ENCODE measurements at regions not wholly inside any gene's neighbourhood (a gene's known extent, or its start where the extent isn't known, plus 50 kb on each side); places are given as distances from the start of the nearest gene placed in this dataset.

DNA sequence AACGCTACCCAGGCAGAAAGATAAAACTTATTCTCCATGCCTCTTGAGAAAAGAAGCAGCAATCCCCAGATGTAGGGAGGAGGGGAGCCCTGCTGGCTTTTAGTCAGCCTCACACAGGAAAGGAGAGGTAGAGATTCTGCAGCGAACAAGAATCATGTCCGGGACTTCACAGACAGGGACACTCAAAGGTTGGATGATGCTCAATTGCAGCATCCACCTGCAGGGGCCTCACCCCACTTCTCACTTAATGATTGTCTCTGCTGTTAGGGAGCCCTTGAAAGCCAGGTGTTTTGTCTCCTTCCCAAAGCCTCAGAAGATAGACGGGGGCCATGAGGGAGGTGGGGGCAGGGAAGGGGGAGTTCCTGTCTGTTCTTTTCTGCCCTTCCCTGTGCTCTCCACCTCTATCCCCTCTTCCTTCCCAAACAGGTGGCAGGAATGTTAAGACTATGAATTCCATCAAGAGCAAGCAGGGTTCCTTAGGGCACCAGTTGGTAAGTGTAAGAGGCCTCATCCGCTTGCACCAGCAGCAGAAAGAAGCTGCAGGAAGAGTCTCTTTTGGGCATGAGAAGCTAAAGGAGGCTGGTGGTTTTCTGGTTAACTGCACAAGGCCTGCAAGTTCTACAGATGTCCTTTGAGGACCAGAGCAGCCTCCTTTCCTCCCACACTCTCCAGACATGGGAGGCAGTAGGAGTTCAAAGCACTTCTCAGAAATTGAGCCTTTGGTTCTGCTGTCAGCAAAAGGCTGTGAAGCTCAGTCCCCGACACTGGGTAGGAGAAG is 154.7 kb upstream of the TNP1 start:
- POLR2A ChIA-PET = no interaction called here
- Histone ChIP-seq H3K27me3 (ENCODE audit: control insufficient read depth in 1 of 2, insufficient read depth in 2 of 2, low read length in 2 of 2) (peaks cover 0 to 11% of the 10 kb centered on the region in 2 experiments; a peak in 2 of 5 replicates), H3K4me3 (replicated peaks in 1 of 3; ENCODE audit: insufficient read depth in 1 of 3, low read depth in 2 of 3, low read length in 3 of 3) (no peak overlapping the region), H3K79me2 (ENCODE audit: insufficient read depth, low read length) (no peaks in the 10 kb centered on the region), H3K4me1 (ENCODE audit: insufficient read depth, low read length) (peaks cover 9% of the 10 kb centered on the region; the same call in 1 of the 2 replicates), H3K9me3 (ENCODE audit: low read length) (no peaks in the 10 kb centered on the region), H2AFZ (ENCODE audit: low read length) (no peak overlapping the region), H3K9ac (ENCODE audit: insufficient read depth, low read depth, low read length) (no peak overlapping the region), H3K36me3 (replicated peaks in 1 of 2; ENCODE audit: control insufficient read depth in 1 of 2, insufficient read depth in 2 of 2, low read length in 2 of 2) (no peaks in the 10 kb centered on the region), H3K27ac (ENCODE audit: extremely low read length, insufficient read depth, low read length) (no peak overlapping the region), H3K4me2 (ENCODE audit: low read depth, low read length) (no peak overlapping the region), H4K20me1 (ENCODE audit: insufficient read depth, low read length) (no peaks in the 10 kb centered on the region)
- in situ Hi-C loops (cut with HindIII; ENCODE audit: extremely low pct_ligation_motif_present, low pct_unique_long_range_greater_than_20kb) (no loop called here), intact Hi-C loops (cut with micrococcal nuclease; ENCODE audit: unreplicated experiment) (no loop called here)
- 46% methylated on average over 6 of the region's 6 CpGs for WGBS (ENCODE audit: low lambda C conversion rate)
- ATAC-seq = no peak
- no peak for FAIRE-seq
- CTCF ChIA-PET (ENCODE audit: low intra/inter-chr PET ratio, low total read pairs) = no interaction called here
- no peak for DNase-seq (ENCODE audit: low spot score)
- BruUV-seq (replicated peaks) = no TSS peak
- TF ChIP-seq SUZ12 (IDR thresholded peaks at IDR 0.05; ENCODE audit: low read depth, low read length) (no peak), REPIN1 (CRISPR knock-in tag; IDR thresholded peaks at IDR 0.05; ENCODE audit: borderline replicate concordance, low read depth) (no peak), BORCS8-MEF2B (CRISPR knock-in tag; IDR thresholded peaks at IDR 0.05) (no peak), SMARCE1 (IDR thresholded peaks at IDR 0.05; ENCODE audit: borderline replicate concordance) (no peak), ZC3H13 (CRISPR knock-in tag; IDR thresholded peaks at IDR 0.05) (no peak), PITX1 (CRISPR knock-in tag; IDR thresholded peaks at IDR 0.05) (no peak)
- TF ChIP-seq, protein P1, sequence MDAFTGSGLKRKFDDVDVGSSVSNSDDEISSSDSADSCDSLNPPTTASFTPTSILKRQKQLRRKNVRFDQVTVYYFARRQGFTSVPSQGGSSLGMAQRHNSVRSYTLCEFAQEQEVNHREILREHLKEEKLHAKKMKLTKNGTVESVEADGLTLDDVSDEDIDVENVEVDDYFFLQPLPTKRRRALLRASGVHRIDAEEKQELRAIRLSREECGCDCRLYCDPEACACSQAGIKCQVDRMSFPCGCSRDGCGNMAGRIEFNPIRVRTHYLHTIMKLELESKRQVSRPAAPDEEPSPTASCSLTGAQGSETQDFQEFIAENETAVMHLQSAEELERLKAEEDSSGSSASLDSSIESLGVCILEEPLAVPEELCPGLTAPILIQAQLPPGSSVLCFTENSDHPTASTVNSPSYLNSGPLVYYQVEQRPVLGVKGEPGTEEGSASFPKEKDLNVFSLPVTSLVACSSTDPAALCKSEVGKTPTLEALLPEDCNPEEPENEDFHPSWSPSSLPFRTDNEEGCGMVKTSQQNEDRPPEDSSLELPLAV (CRISPR knock-in tag; conservative IDR thresholded peaks at IDR 0.05; ENCODE audit: low read depth) = no peak
- TF ChIP-seq, protein P2, sequence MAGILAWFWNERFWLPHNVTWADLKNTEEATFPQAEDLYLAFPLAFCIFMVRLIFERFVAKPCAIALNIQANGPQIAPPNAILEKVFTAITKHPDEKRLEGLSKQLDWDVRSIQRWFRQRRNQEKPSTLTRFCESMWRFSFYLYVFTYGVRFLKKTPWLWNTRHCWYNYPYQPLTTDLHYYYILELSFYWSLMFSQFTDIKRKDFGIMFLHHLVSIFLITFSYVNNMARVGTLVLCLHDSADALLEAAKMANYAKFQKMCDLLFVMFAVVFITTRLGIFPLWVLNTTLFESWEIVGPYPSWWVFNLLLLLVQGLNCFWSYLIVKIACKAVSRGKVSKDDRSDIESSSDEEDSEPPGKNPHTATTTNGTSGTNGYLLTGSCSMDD (CRISPR knock-in tag; IDR thresholded peaks at IDR 0.05) = no peak
- TF ChIP-seq, protein P3, sequence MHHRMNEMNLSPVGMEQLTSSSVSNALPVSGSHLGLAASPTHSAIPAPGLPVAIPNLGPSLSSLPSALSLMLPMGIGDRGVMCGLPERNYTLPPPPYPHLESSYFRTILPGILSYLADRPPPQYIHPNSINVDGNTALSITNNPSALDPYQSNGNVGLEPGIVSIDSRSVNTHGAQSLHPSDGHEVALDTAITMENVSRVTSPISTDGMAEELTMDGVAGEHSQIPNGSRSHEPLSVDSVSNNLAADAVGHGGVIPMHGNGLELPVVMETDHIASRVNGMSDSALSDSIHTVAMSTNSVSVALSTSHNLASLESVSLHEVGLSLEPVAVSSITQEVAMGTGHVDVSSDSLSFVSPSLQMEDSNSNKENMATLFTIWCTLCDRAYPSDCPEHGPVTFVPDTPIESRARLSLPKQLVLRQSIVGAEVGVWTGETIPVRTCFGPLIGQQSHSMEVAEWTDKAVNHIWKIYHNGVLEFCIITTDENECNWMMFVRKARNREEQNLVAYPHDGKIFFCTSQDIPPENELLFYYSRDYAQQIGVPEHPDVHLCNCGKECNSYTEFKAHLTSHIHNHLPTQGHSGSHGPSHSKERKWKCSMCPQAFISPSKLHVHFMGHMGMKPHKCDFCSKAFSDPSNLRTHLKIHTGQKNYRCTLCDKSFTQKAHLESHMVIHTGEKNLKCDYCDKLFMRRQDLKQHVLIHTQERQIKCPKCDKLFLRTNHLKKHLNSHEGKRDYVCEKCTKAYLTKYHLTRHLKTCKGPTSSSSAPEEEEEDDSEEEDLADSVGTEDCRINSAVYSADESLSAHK (CRISPR knock-in tag; IDR thresholded peaks at IDR 0.05; ENCODE audit: borderline replicate concordance) = no peak
- TF ChIP-seq, protein P4, sequence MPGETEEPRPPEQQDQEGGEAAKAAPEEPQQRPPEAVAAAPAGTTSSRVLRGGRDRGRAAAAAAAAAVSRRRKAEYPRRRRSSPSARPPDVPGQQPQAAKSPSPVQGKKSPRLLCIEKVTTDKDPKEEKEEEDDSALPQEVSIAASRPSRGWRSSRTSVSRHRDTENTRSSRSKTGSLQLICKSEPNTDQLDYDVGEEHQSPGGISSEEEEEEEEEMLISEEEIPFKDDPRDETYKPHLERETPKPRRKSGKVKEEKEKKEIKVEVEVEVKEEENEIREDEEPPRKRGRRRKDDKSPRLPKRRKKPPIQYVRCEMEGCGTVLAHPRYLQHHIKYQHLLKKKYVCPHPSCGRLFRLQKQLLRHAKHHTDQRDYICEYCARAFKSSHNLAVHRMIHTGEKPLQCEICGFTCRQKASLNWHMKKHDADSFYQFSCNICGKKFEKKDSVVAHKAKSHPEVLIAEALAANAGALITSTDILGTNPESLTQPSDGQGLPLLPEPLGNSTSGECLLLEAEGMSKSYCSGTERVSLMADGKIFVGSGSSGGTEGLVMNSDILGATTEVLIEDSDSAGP (CRISPR knock-in tag; IDR thresholded peaks at IDR 0.05; ENCODE audit: borderline replicate concordance) = no peak
- TF ChIP-seq, protein P5, sequence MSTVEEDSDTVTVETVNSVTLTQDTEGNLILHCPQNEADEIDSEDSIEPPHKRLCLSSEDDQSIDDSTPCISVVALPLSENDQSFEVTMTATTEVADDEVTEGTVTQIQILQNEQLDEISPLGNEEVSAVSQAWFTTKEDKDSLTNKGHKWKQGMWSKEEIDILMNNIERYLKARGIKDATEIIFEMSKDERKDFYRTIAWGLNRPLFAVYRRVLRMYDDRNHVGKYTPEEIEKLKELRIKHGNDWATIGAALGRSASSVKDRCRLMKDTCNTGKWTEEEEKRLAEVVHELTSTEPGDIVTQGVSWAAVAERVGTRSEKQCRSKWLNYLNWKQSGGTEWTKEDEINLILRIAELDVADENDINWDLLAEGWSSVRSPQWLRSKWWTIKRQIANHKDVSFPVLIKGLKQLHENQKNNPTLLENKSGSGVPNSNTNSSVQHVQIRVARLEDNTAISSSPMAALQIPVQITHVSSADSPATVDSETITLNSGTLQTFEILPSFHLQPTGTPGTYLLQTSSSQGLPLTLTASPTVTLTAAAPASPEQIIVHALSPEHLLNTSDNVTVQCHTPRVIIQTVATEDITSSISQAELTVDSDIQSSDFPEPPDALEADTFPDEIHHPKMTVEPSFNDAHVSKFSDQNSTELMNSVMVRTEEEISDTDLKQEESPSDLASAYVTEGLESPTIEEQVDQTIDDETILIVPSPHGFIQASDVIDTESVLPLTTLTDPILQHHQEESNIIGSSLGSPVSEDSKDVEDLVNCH (CRISPR knock-in tag; IDR thresholded peaks at IDR 0.05) = no peak
- TF ChIP-seq, protein P6, sequence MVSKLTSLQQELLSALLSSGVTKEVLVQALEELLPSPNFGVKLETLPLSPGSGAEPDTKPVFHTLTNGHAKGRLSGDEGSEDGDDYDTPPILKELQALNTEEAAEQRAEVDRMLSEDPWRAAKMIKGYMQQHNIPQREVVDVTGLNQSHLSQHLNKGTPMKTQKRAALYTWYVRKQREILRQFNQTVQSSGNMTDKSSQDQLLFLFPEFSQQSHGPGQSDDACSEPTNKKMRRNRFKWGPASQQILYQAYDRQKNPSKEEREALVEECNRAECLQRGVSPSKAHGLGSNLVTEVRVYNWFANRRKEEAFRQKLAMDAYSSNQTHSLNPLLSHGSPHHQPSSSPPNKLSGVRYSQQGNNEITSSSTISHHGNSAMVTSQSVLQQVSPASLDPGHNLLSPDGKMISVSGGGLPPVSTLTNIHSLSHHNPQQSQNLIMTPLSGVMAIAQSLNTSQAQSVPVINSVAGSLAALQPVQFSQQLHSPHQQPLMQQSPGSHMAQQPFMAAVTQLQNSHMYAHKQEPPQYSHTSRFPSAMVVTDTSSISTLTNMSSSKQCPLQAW (CRISPR knock-in tag; IDR thresholded peaks at IDR 0.05) = no peak
